ENCODE measurements at regions not wholly inside any gene's neighbourhood (a gene's known extent, or its start where the extent isn't known, plus 50 kb on each side); places are given as distances from the start of the nearest gene placed in this dataset.

- DNase-seq (ENCODE audit: low read depth, low spot score) (no peak), FAIRE-seq (no peak)
- Histone ChIP-seq H3K9me3 (ENCODE audit: control insufficient read depth, low read depth, low read length) (no peaks in the 10 kb centered on the region), H2AFZ (ENCODE audit: control insufficient read depth, low read length) (no peak overlapping the region), H3K4me3 (ENCODE audit: control insufficient read depth in 2 of 3, extremely low read depth in 1 of 3, insufficient read depth in 2 of 3, low read depth in 1 of 3, low read length in 3 of 3) (no peak overlapping the region), H3K36me3 (ENCODE audit: control insufficient read depth in 2 of 2, extremely low read depth in 1 of 2, insufficient read depth in 2 of 2, low read length in 2 of 2) (no peaks in the 10 kb centered on the region), H4K20me1 (ENCODE audit: control insufficient read depth, extremely low read depth, insufficient read depth, low read length) (no peaks in the 10 kb centered on the region), H3K9me1 (ENCODE audit: control insufficient read depth, extremely low read depth, insufficient read depth, low read length) (no peaks in the 10 kb centered on the region), H3K27me3 (ENCODE audit: control insufficient read depth, extremely low read depth, insufficient read depth, low read length) (no peaks in the 10 kb centered on the region), H3K4me1 (ENCODE audit: control insufficient read depth, extremely low read depth, insufficient read depth, low read length) (no peaks in the 10 kb centered on the region), H3K4me2 (ENCODE audit: control insufficient read depth, extremely low read depth, insufficient read depth, low read depth, low read length) (no peak overlapping the region), H3K9ac (ENCODE audit: control insufficient read depth, extremely low read depth, insufficient read depth, low read length) (no peak overlapping the region), H3K79me2 (ENCODE audit: control insufficient read depth, insufficient read depth, low read length) (no peaks in the 10 kb centered on the region), H3K27ac (ENCODE audit: control insufficient read depth, insufficient read depth, low read length) (no peak overlapping the region)
- no peak for TF ChIP-seq EZH2 (IDR thresholded peaks at IDR 0.05; ENCODE audit: low read length)
- TF ChIP-seq, protein P1, sequence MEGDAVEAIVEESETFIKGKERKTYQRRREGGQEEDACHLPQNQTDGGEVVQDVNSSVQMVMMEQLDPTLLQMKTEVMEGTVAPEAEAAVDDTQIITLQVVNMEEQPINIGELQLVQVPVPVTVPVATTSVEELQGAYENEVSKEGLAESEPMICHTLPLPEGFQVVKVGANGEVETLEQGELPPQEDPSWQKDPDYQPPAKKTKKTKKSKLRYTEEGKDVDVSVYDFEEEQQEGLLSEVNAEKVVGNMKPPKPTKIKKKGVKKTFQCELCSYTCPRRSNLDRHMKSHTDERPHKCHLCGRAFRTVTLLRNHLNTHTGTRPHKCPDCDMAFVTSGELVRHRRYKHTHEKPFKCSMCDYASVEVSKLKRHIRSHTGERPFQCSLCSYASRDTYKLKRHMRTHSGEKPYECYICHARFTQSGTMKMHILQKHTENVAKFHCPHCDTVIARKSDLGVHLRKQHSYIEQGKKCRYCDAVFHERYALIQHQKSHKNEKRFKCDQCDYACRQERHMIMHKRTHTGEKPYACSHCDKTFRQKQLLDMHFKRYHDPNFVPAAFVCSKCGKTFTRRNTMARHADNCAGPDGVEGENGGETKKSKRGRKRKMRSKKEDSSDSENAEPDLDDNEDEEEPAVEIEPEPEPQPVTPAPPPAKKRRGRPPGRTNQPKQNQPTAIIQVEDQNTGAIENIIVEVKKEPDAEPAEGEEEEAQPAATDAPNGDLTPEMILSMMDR (optimal IDR thresholded peaks at IDR 0.05 in 1 of 3, IDR thresholded peaks at IDR 0.05 in 1 of 3, conservative IDR thresholded peaks at IDR 0.05 in 1 of 3; ENCODE audit: extremely low read depth in 1 of 3, insufficient read depth in 2 of 3, low read length in 3 of 3): no peak
- dilution Hi-C loops (cut with MboI; ENCODE audit: extremely low pct_ligation_motif_present, low sequenced_read_pairs): no loop called here
Observed at GRCh38 chrX:121301822-121302221, 254.4 kb downstream of the GLUD2 start.

DNA sequence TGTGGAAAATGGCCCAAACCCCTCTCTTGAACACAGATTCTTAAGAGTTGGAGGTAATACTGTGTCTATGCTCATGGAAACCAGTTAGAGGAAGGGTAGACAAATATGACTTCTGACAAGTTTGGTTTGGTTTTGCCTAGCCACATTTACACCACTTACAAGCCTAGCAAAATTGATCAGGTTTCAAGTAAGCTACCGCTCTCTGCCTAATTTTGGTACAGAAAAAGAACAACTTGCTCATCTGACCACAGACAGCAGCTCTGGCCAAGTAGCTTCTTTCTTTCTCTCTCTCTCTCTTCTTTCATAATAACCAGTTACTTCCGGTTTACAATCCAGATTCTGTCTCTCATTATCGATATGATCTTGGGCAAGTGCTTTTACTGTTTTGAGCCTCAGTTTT, 260.0 kb downstream of the GLUD2 start:
- Histone ChIP-seq H4K20me1 (ENCODE audit: control insufficient read depth, extremely low read depth, insufficient read depth, low read length) (no peaks in the 10 kb centered on the region), H3K9me3 (ENCODE audit: control insufficient read depth, low read depth, low read length) (no peaks in the 10 kb centered on the region), H3K79me2 (ENCODE audit: control insufficient read depth, insufficient read depth, low read length) (no peaks in the 10 kb centered on the region), H3K36me3 (ENCODE audit: control insufficient read depth in 2 of 2, extremely low read depth in 1 of 2, insufficient read depth in 2 of 2, low read length in 2 of 2) (no peaks in the 10 kb centered on the region), H2AFZ (ENCODE audit: control insufficient read depth, low read length) (no peak overlapping the region), H3K4me1 (ENCODE audit: control insufficient read depth, extremely low read depth, insufficient read depth, low read length) (no peaks in the 10 kb centered on the region), H3K27me3 (ENCODE audit: control insufficient read depth, extremely low read depth, insufficient read depth, low read length) (no peaks in the 10 kb centered on the region), H3K9me1 (ENCODE audit: control insufficient read depth, extremely low read depth, insufficient read depth, low read length) (no peaks in the 10 kb centered on the region), H3K4me3 (ENCODE audit: control insufficient read depth in 2 of 3, extremely low read depth in 1 of 3, insufficient read depth in 2 of 3, low read depth in 1 of 3, low read length in 3 of 3) (no peak overlapping the region), H3K27ac (ENCODE audit: control insufficient read depth, insufficient read depth, low read length) (no peak overlapping the region), H3K4me2 (ENCODE audit: control insufficient read depth, extremely low read depth, insufficient read depth, low read depth, low read length) (no peak overlapping the region), H3K9ac (ENCODE audit: control insufficient read depth, extremely low read depth, insufficient read depth, low read length) (no peak overlapping the region)
- TF ChIP-seq EZH2 (IDR thresholded peaks at IDR 0.05; ENCODE audit: low read length): no peak
- TF ChIP-seq, protein P1 (optimal IDR thresholded peaks at IDR 0.05 in 1 of 3, IDR thresholded peaks at IDR 0.05 in 1 of 3, conservative IDR thresholded peaks at IDR 0.05 in 1 of 3; ENCODE audit: extremely low read depth in 1 of 3, insufficient read depth in 2 of 3, low read length in 3 of 3): no peak
- DNase-seq (ENCODE audit: low read depth, low spot score) (no peak), FAIRE-seq (no peak)
- dilution Hi-C loops (cut with MboI; ENCODE audit: extremely low pct_ligation_motif_present, low sequenced_read_pairs): no loop called here

Data from keratinocyte (primary cell).